HL-60 (cell line): ENCODE measurements at regions not wholly inside any gene's neighbourhood (a gene's known extent, or its start where the extent isn't known, plus 50 kb on each side); places are given as distances from the start of the nearest gene placed in this dataset.

Experiments used
- DNase-seq, 2 experiments: peaks; one replicate each; pipeline ENCODE4 v3.0.0-alpha.2; 2010 to 2020; ENCODE audit warnings: low read depth in 1 of 2, low spot score in 1 of 2
- H3K27ac ChIP-seq: fragments of 250-450 bp; sonication (Bioruptor Pico); replicated peaks from 2 replicates; pipeline ENCODE4 v1.5.1; 2020; ENCODE audit warnings: mild to moderate bottlenecking, moderate library complexity
- H3K27me3 ChIP-seq: fragments of 250-450 bp; sonication (Bioruptor Pico); 2 replicates; pipeline ENCODE4 v1.5.1; 2021; ENCODE audit warnings: mild to moderate bottlenecking, moderate library complexity; ENCODE audit not compliant: insufficient read depth, poor library complexity, severe bottlenecking
- H3K4me3 ChIP-seq: replicated peaks from 2 replicates; pipeline ENCODE4 v1.5.1; 2011; ENCODE audit warnings: mild to moderate bottlenecking, control low read depth, low read length; ENCODE audit not compliant: insufficient read depth
- GABPA ChIP-seq: IDR thresholded peaks from 2 replicates; pipeline ENCODE4 v1.6.1; 2012; ENCODE audit warnings: low read depth
- POLR2AphosphoS5 ChIP-seq: IDR thresholded peaks from 2 replicates; pipeline ENCODE4 v1.6.1; 2012; ENCODE audit warnings: low read depth
- SPI1 ChIP-seq: IDR thresholded peaks from 2 replicates; pipeline ENCODE4 v1.6.1; 2012; ENCODE audit warnings: low read depth, mild to moderate bottlenecking, borderline replicate concordance
- TF ChIP-seq, protein P1 (sequence below): IDR thresholded peaks from one replicate; pipeline ENCODE4 v1.5.1; 2011; ENCODE audit warnings: low read length, control low read depth, inconsistent platforms; ENCODE audit not compliant: insufficient read depth
- TF ChIP-seq, protein P2 (sequence below): IDR thresholded peaks from 2 replicates; pipeline ENCODE4 v1.6.1; 2012; ENCODE audit warnings: low read depth; ENCODE audit not compliant: insufficient replicate concordance

DNA sequence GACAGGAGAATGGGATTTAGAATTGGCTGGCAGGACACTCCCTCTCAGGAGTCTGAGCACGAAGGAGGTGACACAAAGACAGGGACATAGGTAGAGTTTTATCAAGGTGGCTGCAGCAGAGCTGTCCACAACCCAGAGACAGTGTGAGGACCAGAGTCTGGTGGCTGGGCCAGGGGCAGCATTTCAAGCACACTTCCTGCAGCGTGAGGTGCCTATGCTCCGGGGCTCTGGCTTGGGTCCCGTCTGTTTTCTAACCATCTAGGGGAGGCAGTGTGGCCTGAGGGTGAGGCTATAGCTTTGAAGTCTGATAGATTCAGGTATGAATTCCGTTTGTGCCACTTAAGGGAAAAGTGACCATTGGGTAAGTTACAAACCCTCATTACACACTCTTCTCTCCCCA lies 222.7 kb upstream of the ZMIZ1 start:
- no peak for TF ChIP-seq SPI1
- TF ChIP-seq, protein P1, sequence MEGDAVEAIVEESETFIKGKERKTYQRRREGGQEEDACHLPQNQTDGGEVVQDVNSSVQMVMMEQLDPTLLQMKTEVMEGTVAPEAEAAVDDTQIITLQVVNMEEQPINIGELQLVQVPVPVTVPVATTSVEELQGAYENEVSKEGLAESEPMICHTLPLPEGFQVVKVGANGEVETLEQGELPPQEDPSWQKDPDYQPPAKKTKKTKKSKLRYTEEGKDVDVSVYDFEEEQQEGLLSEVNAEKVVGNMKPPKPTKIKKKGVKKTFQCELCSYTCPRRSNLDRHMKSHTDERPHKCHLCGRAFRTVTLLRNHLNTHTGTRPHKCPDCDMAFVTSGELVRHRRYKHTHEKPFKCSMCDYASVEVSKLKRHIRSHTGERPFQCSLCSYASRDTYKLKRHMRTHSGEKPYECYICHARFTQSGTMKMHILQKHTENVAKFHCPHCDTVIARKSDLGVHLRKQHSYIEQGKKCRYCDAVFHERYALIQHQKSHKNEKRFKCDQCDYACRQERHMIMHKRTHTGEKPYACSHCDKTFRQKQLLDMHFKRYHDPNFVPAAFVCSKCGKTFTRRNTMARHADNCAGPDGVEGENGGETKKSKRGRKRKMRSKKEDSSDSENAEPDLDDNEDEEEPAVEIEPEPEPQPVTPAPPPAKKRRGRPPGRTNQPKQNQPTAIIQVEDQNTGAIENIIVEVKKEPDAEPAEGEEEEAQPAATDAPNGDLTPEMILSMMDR: no peak
- no peak for TF ChIP-seq GABPA
- no peak for TF ChIP-seq POLR2AphosphoS5
- TF ChIP-seq, protein P2, sequence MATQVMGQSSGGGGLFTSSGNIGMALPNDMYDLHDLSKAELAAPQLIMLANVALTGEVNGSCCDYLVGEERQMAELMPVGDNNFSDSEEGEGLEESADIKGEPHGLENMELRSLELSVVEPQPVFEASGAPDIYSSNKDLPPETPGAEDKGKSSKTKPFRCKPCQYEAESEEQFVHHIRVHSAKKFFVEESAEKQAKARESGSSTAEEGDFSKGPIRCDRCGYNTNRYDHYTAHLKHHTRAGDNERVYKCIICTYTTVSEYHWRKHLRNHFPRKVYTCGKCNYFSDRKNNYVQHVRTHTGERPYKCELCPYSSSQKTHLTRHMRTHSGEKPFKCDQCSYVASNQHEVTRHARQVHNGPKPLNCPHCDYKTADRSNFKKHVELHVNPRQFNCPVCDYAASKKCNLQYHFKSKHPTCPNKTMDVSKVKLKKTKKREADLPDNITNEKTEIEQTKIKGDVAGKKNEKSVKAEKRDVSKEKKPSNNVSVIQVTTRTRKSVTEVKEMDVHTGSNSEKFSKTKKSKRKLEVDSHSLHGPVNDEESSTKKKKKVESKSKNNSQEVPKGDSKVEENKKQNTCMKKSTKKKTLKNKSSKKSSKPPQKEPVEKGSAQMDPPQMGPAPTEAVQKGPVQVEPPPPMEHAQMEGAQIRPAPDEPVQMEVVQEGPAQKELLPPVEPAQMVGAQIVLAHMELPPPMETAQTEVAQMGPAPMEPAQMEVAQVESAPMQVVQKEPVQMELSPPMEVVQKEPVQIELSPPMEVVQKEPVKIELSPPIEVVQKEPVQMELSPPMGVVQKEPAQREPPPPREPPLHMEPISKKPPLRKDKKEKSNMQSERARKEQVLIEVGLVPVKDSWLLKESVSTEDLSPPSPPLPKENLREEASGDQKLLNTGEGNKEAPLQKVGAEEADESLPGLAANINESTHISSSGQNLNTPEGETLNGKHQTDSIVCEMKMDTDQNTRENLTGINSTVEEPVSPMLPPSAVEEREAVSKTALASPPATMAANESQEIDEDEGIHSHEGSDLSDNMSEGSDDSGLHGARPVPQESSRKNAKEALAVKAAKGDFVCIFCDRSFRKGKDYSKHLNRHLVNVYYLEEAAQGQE: no peak
- Histone ChIP-seq H3K4me3 (no peak overlapping the region), H3K27ac (no peak overlapping the region), H3K27me3 (no peaks in the 10 kb centered on the region)
- DNase-seq: no peak

DNA sequence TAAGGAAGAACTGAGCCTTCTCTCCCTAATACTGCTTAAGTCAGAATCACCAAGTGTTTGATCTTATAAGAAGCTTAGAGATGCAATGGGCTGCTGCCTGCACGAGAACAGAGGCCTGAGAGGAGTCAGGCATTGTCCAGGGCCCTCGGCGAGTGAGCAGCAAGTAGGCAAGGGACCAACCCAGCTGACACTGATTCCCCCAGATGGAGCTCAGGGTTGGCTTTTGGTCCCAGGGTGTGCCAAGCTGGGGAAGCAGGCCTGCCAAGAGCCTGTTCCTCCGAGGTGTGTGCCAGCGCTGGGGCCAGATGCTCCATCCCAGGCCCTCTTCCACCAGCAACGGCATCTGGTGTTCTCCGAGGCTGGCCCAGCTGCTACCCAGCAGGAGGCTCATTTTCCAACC lies 222.0 kb upstream of the ZMIZ1 start:
- DNase-seq: no peak
- Histone ChIP-seq H3K27me3 (no peaks in the 10 kb centered on the region), H3K27ac (no peak overlapping the region), H3K4me3 (no peak overlapping the region)
- TF ChIP-seq SPI1 (no peak), POLR2AphosphoS5 (no peak), GABPA (no peak)
- TF ChIP-seq, protein P1: no peak
- TF ChIP-seq, protein P2: no peak

DNA sequence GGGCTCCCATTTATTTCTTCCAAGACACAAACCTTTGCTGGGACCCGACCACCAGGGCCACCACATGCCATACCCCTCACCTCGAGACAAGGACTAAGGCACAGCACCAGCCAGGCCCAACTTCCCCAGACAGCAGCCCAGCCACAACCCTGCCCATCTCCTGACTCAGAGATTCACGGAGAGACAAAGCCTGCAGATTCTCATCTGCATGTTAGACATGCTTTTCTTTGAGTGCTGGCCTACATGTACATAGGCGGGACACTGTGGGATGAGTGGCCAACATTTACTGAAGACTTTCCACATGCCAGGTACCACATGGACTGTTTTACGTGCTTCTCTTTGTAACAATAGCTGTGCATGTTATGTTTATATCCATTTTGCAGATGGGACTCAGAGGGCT lies 221.3 kb upstream of the ZMIZ1 start:
- Histone ChIP-seq H3K27ac (no peak overlapping the region), H3K27me3 (no peaks in the 10 kb centered on the region), H3K4me3 (no peak overlapping the region)
- DNase-seq: no peak
- no peak for TF ChIP-seq SPI1

DNA sequence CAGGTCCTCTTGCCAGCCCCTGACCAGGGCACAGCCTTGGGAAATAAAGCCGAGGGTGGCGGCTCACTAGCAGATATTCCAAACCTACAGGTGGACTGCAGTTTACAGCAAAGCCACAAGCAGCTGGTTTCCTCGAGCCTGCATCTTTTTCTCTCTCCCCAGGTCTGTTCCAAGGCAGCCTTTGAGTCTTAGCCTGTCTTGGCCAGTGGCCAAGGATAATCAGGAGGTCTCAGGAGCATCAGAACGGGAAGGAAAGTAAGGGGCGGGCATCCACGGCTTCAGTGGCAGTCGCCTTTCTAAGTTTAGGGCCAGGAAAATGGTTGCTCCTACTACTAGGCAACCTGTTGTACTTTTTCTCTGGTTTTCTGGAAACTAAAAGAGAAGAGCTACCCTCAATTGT lies 219.7 kb upstream of the ZMIZ1 start:
- no peak for DNase-seq
- Histone ChIP-seq H3K27ac (no peak overlapping the region), H3K27me3 (no peaks in the 10 kb centered on the region)

DNA sequence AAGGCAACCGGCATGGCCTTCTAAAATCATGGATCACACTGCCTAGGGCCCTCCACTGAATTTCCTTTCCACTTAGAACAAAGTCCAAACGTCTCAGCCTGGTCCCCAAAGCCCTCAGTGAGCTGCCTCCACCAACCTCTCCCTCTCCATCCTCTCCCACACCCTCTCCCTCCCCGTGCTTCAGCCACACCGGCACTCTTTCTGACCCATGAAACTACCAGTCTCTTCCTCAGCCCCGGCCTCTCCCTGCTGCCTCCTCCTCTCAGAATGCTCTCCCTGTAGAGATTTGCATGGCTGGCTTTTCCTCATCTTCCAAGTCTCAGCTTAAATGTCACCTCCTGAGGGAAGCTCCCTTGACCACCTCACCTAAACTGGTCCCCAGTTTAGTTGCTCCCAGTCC lies 219.0 kb upstream of the ZMIZ1 start:
- Histone ChIP-seq H3K4me3 (no peak overlapping the region), H3K27me3 (no peaks in the 10 kb centered on the region), H3K27ac (no peak overlapping the region)
- TF ChIP-seq, protein P2: no peak
- no peak for TF ChIP-seq SPI1
- no peak for TF ChIP-seq GABPA
- TF ChIP-seq POLR2AphosphoS5: no peak
- TF ChIP-seq, protein P1: no peak
- DNase-seq: no peak

More for the DNA sequence above, 219.7 kb upstream of the ZMIZ1 start:
- TF ChIP-seq POLR2AphosphoS5 (no peak), SPI1 (no peak), GABPA (no peak)
- no peak overlapping the region for H3K4me3 ChIP-seq
